ENCODE measurements at regions not wholly inside any gene's neighbourhood (a gene's known extent, or its start where the extent isn't known, plus 50 kb on each side); places are given as distances from the start of the nearest gene placed in this dataset.

GRCh38 chr3:195011231-195011834 is 259.6 kb downstream of the XXYLT1 start:
- DNase-seq (ENCODE audit: low read depth) = no peak

GRCh38 chr3:195012100-195012499 is 258.9 kb downstream of the XXYLT1 start:
- DNase-seq (ENCODE audit: low read depth) = no peak

DNA sequence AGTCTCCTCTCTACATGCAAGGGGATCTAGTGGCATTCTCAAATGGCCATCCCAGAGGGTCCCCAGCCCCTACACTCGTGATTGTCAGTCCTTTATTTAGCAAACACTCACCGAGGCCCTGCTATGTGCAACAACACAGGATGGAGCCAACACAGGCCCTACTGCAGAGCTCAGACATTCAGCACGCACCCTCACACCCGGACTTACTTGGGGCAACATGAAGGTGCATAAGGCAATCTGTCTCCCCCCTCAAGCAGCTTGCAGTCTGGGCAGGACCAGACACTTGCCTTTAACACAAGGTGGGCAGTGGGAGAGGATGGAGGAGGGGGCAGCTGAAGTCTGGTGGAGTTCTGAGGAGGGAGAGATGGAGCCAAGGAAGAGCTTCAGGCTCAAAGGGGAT is 258.4 kb downstream of the XXYLT1 start:
- DNase-seq (ENCODE audit: low read depth) = no peak

- DNase-seq (ENCODE audit: low read depth) = no peak
Measured at GRCh38 chr3:195013411-195014361, 257.3 kb downstream of the XXYLT1 start.

GRCh38 chr3:195015021-195015420 is 255.9 kb downstream of the XXYLT1 start:
- no peak for DNase-seq (ENCODE audit: low read depth)

DNA sequence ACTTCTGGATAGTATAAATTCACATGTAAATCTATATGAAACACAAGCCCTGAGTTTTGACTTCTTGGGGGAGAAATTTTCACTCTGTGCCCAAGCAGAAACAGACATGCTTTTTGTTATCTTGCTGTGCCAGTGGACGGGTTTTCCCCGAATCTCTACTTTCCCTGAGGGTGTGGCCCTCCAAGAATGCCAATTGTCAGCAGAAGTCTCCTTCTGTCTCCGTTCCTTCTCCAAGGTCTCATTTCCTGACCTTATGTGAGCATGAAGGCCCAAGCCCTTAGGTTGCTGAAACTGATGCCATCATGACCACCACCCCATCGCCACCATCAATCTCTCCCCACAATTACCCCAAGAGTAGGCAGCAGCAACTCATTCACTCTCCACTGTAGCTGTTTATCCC is 253.8 kb downstream of the XXYLT1 start:
- no peak for DNase-seq (ENCODE audit: low read depth)
